Psoas muscle (tissue), 7 donors: ENCODE measurements at regions not wholly inside any gene's neighbourhood (a gene's known extent, or its start where the extent isn't known, plus 50 kb on each side); places are given as distances from the start of the nearest gene placed in this dataset.

ENCODE experiments used
- ATAC-seq, 4 donors: fragments of 200-7000 bp; cut with Tn5 transposase; one replicate each; pipeline ENCODE4 v1.9.1; 2020; ENCODE audit warnings: moderate library complexity in 3 of 4, mild to moderate bottlenecking in 2 of 4
- DNase-seq, 2 donors: peaks; one replicate each; pipeline ENCODE4 v3.0.0-alpha.2; 2020
- H3K27ac ChIP-seq: fragments of 200-600 bp; one replicate; pipeline ENCODE4 v1.8.0; 2022
- H3K27me3 ChIP-seq, 3 donors: fragments of 200-600 bp in 1 of 3; one replicate each; pipeline versions ENCODE4 v1.6.1 to v1.8.0; 2013 to 2022; ENCODE audit warnings: low read length in 2 of 3, mild to moderate bottlenecking in 2 of 3, moderate library complexity in 1 of 3; ENCODE audit not compliant: insufficient read depth in 3 of 3
- H3K36me3 ChIP-seq, 2 donors: fragments of 200-600 bp in 1 of 2; one replicate each; pipeline versions ENCODE4 v1.6.1 to v1.8.0; 2013 to 2022; ENCODE audit warnings: low read depth in 1 of 2, mild to moderate bottlenecking in 1 of 2, moderate library complexity in 1 of 2; ENCODE audit not compliant: insufficient read depth in 1 of 2
- H3K4me1 ChIP-seq: fragments of 200-600 bp; one replicate; pipeline ENCODE4 v1.8.0; 2022
- H3K4me3 ChIP-seq: fragments of 200-600 bp; one replicate; pipeline ENCODE4 v1.8.0; 2022; ENCODE audit warnings: mild to moderate bottlenecking
- H3K9me3 ChIP-seq: fragments of 200-600 bp; one replicate; pipeline ENCODE4 v1.8.0; 2022
- CTCF ChIP-seq: fragments of 200-600 bp; IDR thresholded peaks from one replicate; pipeline ENCODE4 v1.8.0; 2022; ENCODE audit warnings: antibody characterized with exemption
- WGBS, 3 donors: extraction: QIAGEN DNeasy Blood & Tissue Kit; methylation state at CpG; one replicate each; pipeline versions ENCODE4 v1.1.6 to v1.1.7; 2013; 5-methylcytosine and 5-hydroxymethylcytosine counted together
- intact Hi-C, 2 donors: fragments of 100-400 bp; cut with DNase I; formaldehyde crosslinking; loops; one replicate each; pipeline versions ENCODE4 v1.11.0 to v1.14.2; 2022
- donor health status: healthy with polysubstance abuse.
- donor health status: DM: no; HTN: no; CAD: no; lungs with moderate emphysema.
- donor health status: Bipolar disorder and iron deficiency.
- donor health status: healthy.
- donor health status: DM: yes; HTN: yes; CAD: no.
- donor health status: DM: no; HTN: no; CAD: no.
- donor health status: DM: yes; HTN: yes; CAD: no.

- Histone ChIP-seq H3K9me3 (no peaks in the 10 kb centered on the region), H3K27me3 (peaks cover 0 to 3% (median 0%) of the 10 kb centered on the region in 3 donors), H3K36me3 (no peaks in the 10 kb centered on the region), H3K4me1 (peaks cover 3% of the 10 kb centered on the region), H3K4me3 (peak overlapping the region; percentile 18), H3K27ac (no peak overlapping the region)
- intact Hi-C loops = no loop called here
- TF ChIP-seq CTCF = no peak
- WGBS, 3 donors = 42 to 51% (median 42%) methylated on average over 28 to 29 of the region's 29 CpGs
- DNase-seq (no peak), ATAC-seq (no peak)
Observed at GRCh38 chr9:84101964-84102632, 121.5 kb downstream of the RMI1 start.

- Histone ChIP-seq H3K4me1 (peaks cover 3% of the 10 kb centered on the region), H3K36me3 (no peaks in the 10 kb centered on the region), H3K4me3 (no peak overlapping the region), H3K9me3 (no peaks in the 10 kb centered on the region), H3K27me3 (peaks cover 0 to 3% (median 0%) of the 10 kb centered on the region in 3 donors), H3K27ac (no peak overlapping the region)
- TF ChIP-seq CTCF = no peak
- ATAC-seq (no peak), DNase-seq (no peak)
- intact Hi-C loops = no loop called here
- WGBS, 3 donors = 19 to 35% (median 34%) methylated on average over 1 of the region's 1 CpG
Observed at GRCh38 chr9:84103651-84104377, 123.2 kb downstream of the RMI1 start.

- Histone ChIP-seq H3K4me3 (no peak overlapping the region), H3K27me3 (peaks cover 0 to 3% (median 0%) of the 10 kb centered on the region in 3 donors), H3K9me3 (no peaks in the 10 kb centered on the region), H3K36me3 (no peaks in the 10 kb centered on the region), H3K27ac (no peak overlapping the region), H3K4me1 (peaks cover 3% of the 10 kb centered on the region)
- DNase-seq = no peak
- no peak for TF ChIP-seq CTCF
- WGBS, 3 donors = 37 to 73% (median 62%) methylated on average over 2 of the region's 2 CpGs
- intact Hi-C loops = no loop called here
- ATAC-seq = no peak
Observed at GRCh38 chr9:84107081-84107480, 126.5 kb downstream of the RMI1 start.

- Histone ChIP-seq H3K27ac (no peak overlapping the region), H3K4me3 (no peak overlapping the region), H3K9me3 (no peaks in the 10 kb centered on the region), H3K36me3 (no peaks in the 10 kb centered on the region), H3K27me3 (peaks cover 0 to under 1% (median 0%) of the 10 kb centered on the region in 3 donors), H3K4me1 (peaks cover 3% of the 10 kb centered on the region)
- 46 to 60% (median 49%) methylated on average over 1 of the region's 1 CpG for WGBS, 3 donors
- TF ChIP-seq CTCF = no peak
- DNase-seq (no peak), ATAC-seq (no peak)
- intact Hi-C loops = no loop called here
Observed at GRCh38 chr9:84107995-84108394, 127.4 kb downstream of the RMI1 start.
